HUDEP-2 (cell line): ENCODE measurements at regions not wholly inside any gene's neighbourhood (a gene's known extent, or its start where the extent isn't known, plus 50 kb on each side); places are given as distances from the start of the nearest gene placed in this dataset.

Experiments used
- DNase-seq, 76 experiments: peaks; one replicate each; lab custom pipeline; 2025; ENCODE audit not compliant: unreplicated experiment in 76 of 76; lab: John Stamatoyannopoulos, UW

GRCh38 chr13:73602295-73602694 is 531.9 kb downstream of the KLF12 start:
- DNase-seq: no peak

GRCh38 chr13:73601708-73602107 is 532.5 kb downstream of the KLF12 start:
- no peak for DNase-seq

GRCh38 chr13:73599232-73600128 is 534.7 kb downstream of the KLF12 start:
- no peak for DNase-seq

GRCh38 chr13:73598020-73598712 is 536.0 kb downstream of the KLF12 start:
- DNase-seq: no peak

GRCh38 chr13:73596382-73596781 is 537.6 kb downstream of the KLF5 start:
- DNase-seq: no peak

GRCh38 chr13:73593199-73593765 is 534.5 kb downstream of the KLF5 start:
- no peak for DNase-seq

- no peak for DNase-seq
Observed at GRCh38 chr13:73591861-73592260, 533.1 kb downstream of the KLF5 start.

- no peak for DNase-seq
Observed at GRCh38 chr13:73590795-73591194, 532.0 kb downstream of the KLF5 start.

- no peak for DNase-seq
Observed at GRCh38 chr13:73585236-73585635, 526.4 kb downstream of the KLF5 start.

GRCh38 chr13:73583331-73583730 is 524.5 kb downstream of the KLF5 start:
- DNase-seq: no peak

GRCh38 chr13:73580513-73581267 is 521.9 kb downstream of the KLF5 start:
- no peak for DNase-seq

- DNase-seq: no peak
Observed at GRCh38 chr13:73579574-73580274, 520.9 kb downstream of the KLF5 start.

GRCh38 chr13:73578251-73578875 is 519.6 kb downstream of the KLF5 start:
- DNase-seq: no peak

- DNase-seq: no peak
Observed at GRCh38 chr13:73576291-73576690, 517.5 kb downstream of the KLF5 start.

- no peak for DNase-seq
Observed at GRCh38 chr13:73572824-73573223, 514.0 kb downstream of the KLF5 start.

GRCh38 chr13:73571376-73571775 is 512.6 kb downstream of the KLF5 start:
- DNase-seq: no peak

GRCh38 chr13:73556902-73557301 is 498.1 kb downstream of the KLF5 start:
- DNase-seq: no peak

GRCh38 chr13:73556128-73556527 is 497.3 kb downstream of the KLF5 start:
- no peak for DNase-seq

GRCh38 chr13:73551736-73552135 is 492.9 kb downstream of the KLF5 start:
- no peak for DNase-seq

GRCh38 chr13:73549717-73550116 is 490.9 kb downstream of the KLF5 start:
- no peak for DNase-seq
